Caco-2 (cell line): ENCODE measurements at regions not wholly inside any gene's neighbourhood (a gene's known extent, or its start where the extent isn't known, plus 50 kb on each side); places are given as distances from the start of the nearest gene placed in this dataset.

Source experiments
- BruUV-seq: library from RNA; stranded (reverse); fragments of 400-500 nt; replicated peaks from 2 replicates; lab custom pipeline; 2021; lab: Mats Ljungman, UMichigan
- CTCF ChIA-PET: fragments of 300-600 bp; sonication (Branson Sonifier 250); formaldehyde crosslinking; loops from one replicate; lab custom pipeline; 2022; ENCODE audit warnings: antibody characterized with exemption; lab: Charles Lee
- POLR2A ChIA-PET: fragments of 300-600 bp; sonication (Branson Sonifier 250); formaldehyde crosslinking; loops from one replicate; lab custom pipeline; 2022; ENCODE audit warnings: antibody characterized with exemption; lab: Charles Lee
- DNase-seq, 2 experiments: peaks; one replicate each; pipeline versions ENCODE4 v3.0.0 to v3.0.0-alpha.2; 2020 to 2022
- H3K27me3 ChIP-seq: replicated peaks from 2 replicates; pipeline ENCODE4 v1.6.0; 2011; ENCODE audit warnings: low read length; ENCODE audit not compliant: control insufficient read depth, insufficient read depth
- H3K36me3 ChIP-seq: 2 replicates; pipeline ENCODE4 v1.5.1; 2011; ENCODE audit warnings: low read length; ENCODE audit not compliant: control insufficient read depth, insufficient read depth
- H3K4me1 ChIP-seq: fragments of 250-450 bp; sonication (Bioruptor Pico); 2 replicates; pipeline ENCODE4 v1.5.1; 2020; ENCODE audit warnings: mild to moderate bottlenecking
- H3K4me3 ChIP-seq: 2 replicates; pipeline ENCODE4 v1.5.1; 2011; ENCODE audit warnings: low read depth, mild to moderate bottlenecking, control low read depth, low read length
- H3K9me3 ChIP-seq: fragments of 250-450 bp; sonication (Bioruptor Pico); 2 replicates; pipeline ENCODE4 v1.5.1; 2020; ENCODE audit warnings: mild to moderate bottlenecking, moderate library complexity
- H3K27ac Mint-ChIP-seq: one replicate; pipeline ENCODE4 v1.8.0; 2022; ENCODE audit warnings: mixed read lengths; ENCODE audit not compliant: unreplicated experiment
- H3K27me3 Mint-ChIP-seq: one replicate; pipeline ENCODE4 v1.8.0; 2022; ENCODE audit warnings: mixed read lengths; ENCODE audit not compliant: insufficient read depth, unreplicated experiment
- H3K36me3 Mint-ChIP-seq: one replicate; pipeline ENCODE4 v1.8.0; 2022; ENCODE audit warnings: mild to moderate bottlenecking, mixed read lengths; ENCODE audit not compliant: insufficient read depth, unreplicated experiment
- H3K4me1 Mint-ChIP-seq: one replicate; pipeline ENCODE4 v1.8.0; 2022; ENCODE audit warnings: low read depth, mixed read lengths; ENCODE audit not compliant: unreplicated experiment
- H3K4me3 Mint-ChIP-seq: one replicate; pipeline ENCODE4 v1.8.0; 2022; ENCODE audit warnings: mild to moderate bottlenecking, moderate library complexity, mixed read lengths; ENCODE audit not compliant: unreplicated experiment
- H3K9me3 Mint-ChIP-seq: one replicate; pipeline ENCODE4 v1.8.0; 2022; ENCODE audit warnings: mixed read lengths; ENCODE audit not compliant: unreplicated experiment
- intact Hi-C: fragments of 100-400 bp; cut with micrococcal nuclease; formaldehyde crosslinking; loops from one replicate; pipeline ENCODE4 v1.10.0; 2022; ENCODE audit not compliant: unreplicated experiment
- TF ChIP-seq, protein P1 (sequence below), 2 experiments: fragments of 200-600 bp in 1 of 2; IDR thresholded peaks; 1 replicate in 1 of 2; 2 replicates in 1 of 2; pipeline versions ENCODE4 v1.5.1 to v1.8.0; 2011 to 2022; ENCODE audit warnings: antibody characterized with exemption in 1 of 2, control low read depth in 1 of 2, inconsistent platforms in 1 of 2, low read depth in 1 of 2, low read length in 1 of 2, mild to moderate bottlenecking in 1 of 2, moderate library complexity in 1 of 2; ENCODE audit not compliant: insufficient read depth in 1 of 2, severe bottlenecking in 1 of 2, unreplicated experiment in 1 of 2

GRCh38 chr13:82439159-82439904 is 1442.9 kb downstream of the SLITRK1 start:
- ChIA-PET POLR2A (no interaction called here), CTCF (no interaction called here)
- H3K9me3 ChIP-seq, result 0 out of 2 replicates have a peak, but pooled peaks cover 7% of the 10 kb centered on the region
- Mint-ChIP-seq H3K4me1 (no peaks in the 10 kb centered on the region), H3K4me3 (no peak overlapping the region), H3K9me3 (peaks cover 25% of the 10 kb centered on the region), H3K36me3 (no peaks in the 10 kb centered on the region), H3K27me3 (no peaks in the 10 kb centered on the region), H3K27ac (no peak overlapping the region)
- DNase-seq, result no peak
- no peaks in the 10 kb centered on the region for H3K36me3 ChIP-seq
- H3K4me1 ChIP-seq, result no peaks in the 10 kb centered on the region
- TF ChIP-seq, protein P1, sequence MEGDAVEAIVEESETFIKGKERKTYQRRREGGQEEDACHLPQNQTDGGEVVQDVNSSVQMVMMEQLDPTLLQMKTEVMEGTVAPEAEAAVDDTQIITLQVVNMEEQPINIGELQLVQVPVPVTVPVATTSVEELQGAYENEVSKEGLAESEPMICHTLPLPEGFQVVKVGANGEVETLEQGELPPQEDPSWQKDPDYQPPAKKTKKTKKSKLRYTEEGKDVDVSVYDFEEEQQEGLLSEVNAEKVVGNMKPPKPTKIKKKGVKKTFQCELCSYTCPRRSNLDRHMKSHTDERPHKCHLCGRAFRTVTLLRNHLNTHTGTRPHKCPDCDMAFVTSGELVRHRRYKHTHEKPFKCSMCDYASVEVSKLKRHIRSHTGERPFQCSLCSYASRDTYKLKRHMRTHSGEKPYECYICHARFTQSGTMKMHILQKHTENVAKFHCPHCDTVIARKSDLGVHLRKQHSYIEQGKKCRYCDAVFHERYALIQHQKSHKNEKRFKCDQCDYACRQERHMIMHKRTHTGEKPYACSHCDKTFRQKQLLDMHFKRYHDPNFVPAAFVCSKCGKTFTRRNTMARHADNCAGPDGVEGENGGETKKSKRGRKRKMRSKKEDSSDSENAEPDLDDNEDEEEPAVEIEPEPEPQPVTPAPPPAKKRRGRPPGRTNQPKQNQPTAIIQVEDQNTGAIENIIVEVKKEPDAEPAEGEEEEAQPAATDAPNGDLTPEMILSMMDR (IDR thresholded peaks at IDR 0.05; ENCODE audit: insufficient read depth in 1 of 2, low read depth in 1 of 2, low read length in 1 of 2, severe bottlenecking in 1 of 2, unreplicated experiment in 1 of 2), result no peak
- no TSS peak for BruUV-seq
- H3K4me3 ChIP-seq, result no peak overlapping the region
- intact Hi-C loops, result no loop called here
- no peaks in the 10 kb centered on the region for H3K27me3 ChIP-seq

GRCh38 chr13:82438320-82438719 is 1444.0 kb downstream of the SLITRK1 start:
- ChIA-PET CTCF (no interaction called here), POLR2A (no interaction called here)
- TF ChIP-seq, protein P1 (IDR thresholded peaks at IDR 0.05; ENCODE audit: insufficient read depth in 1 of 2, low read depth in 1 of 2, low read length in 1 of 2, severe bottlenecking in 1 of 2, unreplicated experiment in 1 of 2), result no peak
- no peak for DNase-seq
- peaks cover 25% of the 10 kb centered on the region for H3K9me3 Mint-ChIP-seq
- H3K4me3 ChIP-seq, result no peak overlapping the region
- no peaks in the 10 kb centered on the region for H3K27me3 Mint-ChIP-seq
- H3K36me3 ChIP-seq, result no peaks in the 10 kb centered on the region
- no peaks in the 10 kb centered on the region for H3K4me1 Mint-ChIP-seq
- H3K9me3 ChIP-seq, result 0 out of 2 replicates have a peak, but pooled peaks cover 7% of the 10 kb centered on the region
- H3K27ac Mint-ChIP-seq, result no peak overlapping the region
- no TSS peak for BruUV-seq
- no peaks in the 10 kb centered on the region for H3K36me3 Mint-ChIP-seq
- H3K4me1 ChIP-seq, result no peaks in the 10 kb centered on the region
- H3K27me3 ChIP-seq, result no peaks in the 10 kb centered on the region
- no peak overlapping the region for H3K4me3 Mint-ChIP-seq
- intact Hi-C loops, result no loop called here

DNA sequence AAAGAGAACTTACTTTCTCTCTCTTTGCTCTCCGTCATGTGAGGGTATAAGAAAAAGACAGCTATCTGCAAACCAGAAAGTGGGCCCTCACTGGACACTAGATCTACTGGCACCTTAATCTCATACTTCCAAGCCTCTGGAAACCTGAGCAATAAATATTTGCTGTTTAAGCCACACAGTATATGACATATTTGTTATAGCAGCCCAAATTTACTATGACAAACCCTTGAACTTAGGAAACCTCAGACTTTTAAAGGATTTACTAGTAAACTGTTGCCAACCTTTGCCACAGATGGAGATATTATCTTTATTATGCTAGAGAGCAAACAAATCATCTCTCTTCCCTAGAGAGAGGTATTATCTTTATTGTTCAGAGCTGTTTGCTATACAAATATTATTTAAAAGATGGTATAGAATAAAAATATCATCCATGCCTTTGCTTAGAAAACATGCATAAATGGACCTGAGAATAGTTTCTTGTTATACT is 1446.1 kb downstream of the SLITRK1 start:
- TF ChIP-seq, protein P1 (IDR thresholded peaks at IDR 0.05; ENCODE audit: insufficient read depth in 1 of 2, low read depth in 1 of 2, low read length in 1 of 2, severe bottlenecking in 1 of 2, unreplicated experiment in 1 of 2), result no peak
- no peaks in the 10 kb centered on the region for H3K27me3 Mint-ChIP-seq
- no peak overlapping the region for H3K27ac Mint-ChIP-seq
- H3K4me1 ChIP-seq, result no peaks in the 10 kb centered on the region
- H3K27me3 ChIP-seq, result no peaks in the 10 kb centered on the region
- intact Hi-C loops, result no loop called here
- H3K9me3 ChIP-seq, result 0 out of 2 replicates have a peak, but pooled peaks cover 7% of the 10 kb centered on the region
- H3K9me3 Mint-ChIP-seq, result peaks cover 25% of the 10 kb centered on the region
- H3K4me1 Mint-ChIP-seq, result no peaks in the 10 kb centered on the region
- no peaks in the 10 kb centered on the region for H3K36me3 Mint-ChIP-seq
- BruUV-seq, result no TSS peak
- CTCF ChIA-PET, result no interaction called here
- DNase-seq, result no peak
- no peak overlapping the region for H3K4me3 Mint-ChIP-seq
- no peak overlapping the region for H3K4me3 ChIP-seq
- POLR2A ChIA-PET, result no interaction called here
- no peaks in the 10 kb centered on the region for H3K36me3 ChIP-seq
